IMR-90 (cell line): ENCODE measurements at regions not wholly inside any gene's neighbourhood (a gene's known extent, or its start where the extent isn't known, plus 50 kb on each side); places are given as distances from the start of the nearest gene placed in this dataset.
"Not testable (repeated sequence)": the region's sequence is repeated elsewhere in the genome, so short reads cannot be mapped to it uniquely, and the experiment has no call there.

ENCODE experiments used
- RCOR1 ChIP-seq: IDR thresholded peaks from 2 replicates; pipeline ENCODE4 v1.6.1; 2012; ENCODE audit warnings: mild to moderate bottlenecking, low read length, improper control_type of control experiment; ENCODE audit not compliant: insufficient replicate concordance
- SMC3 ChIP-seq: fragments of 150-350 bp; IDR thresholded peaks from 2 replicates; pipeline ENCODE4 v1.6.1; 2016; ENCODE audit warnings: low read depth, mild to moderate bottlenecking, antibody characterized with exemption, low read length, moderate library complexity
- TF ChIP-seq, protein P1 (sequence below): conservative IDR thresholded peaks from 2 replicates; pipeline ENCODE4 v1.5.1; 2012; ENCODE audit warnings: mild to moderate bottlenecking, low read depth, low read length, improper control_type of control experiment

DNA sequence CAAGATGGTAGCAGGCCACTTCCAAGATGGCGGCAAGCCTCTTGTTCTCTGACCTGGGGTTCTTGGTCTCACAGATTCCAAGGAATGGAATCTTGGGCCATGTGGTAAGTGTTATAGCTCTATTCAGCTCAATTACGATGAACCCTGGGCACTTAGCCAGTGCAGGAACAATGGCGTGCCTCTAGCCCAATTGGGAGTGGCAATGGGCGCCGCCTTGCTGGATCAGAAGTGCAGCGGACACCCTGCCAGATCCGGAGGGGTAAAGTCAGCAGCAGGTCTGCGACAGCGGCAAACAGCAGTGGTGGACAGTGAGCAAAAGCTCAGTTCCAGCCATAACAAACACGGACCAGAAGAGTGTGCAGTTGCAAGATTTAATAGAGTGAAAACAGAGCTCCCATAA lies 263.2 kb upstream of the SEMA3C start:
- TF ChIP-seq, protein P1, sequence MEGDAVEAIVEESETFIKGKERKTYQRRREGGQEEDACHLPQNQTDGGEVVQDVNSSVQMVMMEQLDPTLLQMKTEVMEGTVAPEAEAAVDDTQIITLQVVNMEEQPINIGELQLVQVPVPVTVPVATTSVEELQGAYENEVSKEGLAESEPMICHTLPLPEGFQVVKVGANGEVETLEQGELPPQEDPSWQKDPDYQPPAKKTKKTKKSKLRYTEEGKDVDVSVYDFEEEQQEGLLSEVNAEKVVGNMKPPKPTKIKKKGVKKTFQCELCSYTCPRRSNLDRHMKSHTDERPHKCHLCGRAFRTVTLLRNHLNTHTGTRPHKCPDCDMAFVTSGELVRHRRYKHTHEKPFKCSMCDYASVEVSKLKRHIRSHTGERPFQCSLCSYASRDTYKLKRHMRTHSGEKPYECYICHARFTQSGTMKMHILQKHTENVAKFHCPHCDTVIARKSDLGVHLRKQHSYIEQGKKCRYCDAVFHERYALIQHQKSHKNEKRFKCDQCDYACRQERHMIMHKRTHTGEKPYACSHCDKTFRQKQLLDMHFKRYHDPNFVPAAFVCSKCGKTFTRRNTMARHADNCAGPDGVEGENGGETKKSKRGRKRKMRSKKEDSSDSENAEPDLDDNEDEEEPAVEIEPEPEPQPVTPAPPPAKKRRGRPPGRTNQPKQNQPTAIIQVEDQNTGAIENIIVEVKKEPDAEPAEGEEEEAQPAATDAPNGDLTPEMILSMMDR = not testable (repeated sequence)
- TF ChIP-seq SMC3, RCOR1: not testable (repeated sequence)
